HG03558 (cell line): ENCODE measurements at regions not wholly inside any gene's neighbourhood (a gene's known extent, or its start where the extent isn't known, plus 50 kb on each side); places are given as distances from the start of the nearest gene placed in this dataset.
"Not testable (repeated sequence)": the region's sequence is repeated elsewhere in the genome, so short reads cannot be mapped to it uniquely, and the experiment has no call there.

Experiments used
- ATAC-seq: cut with Tn5 transposase; IDR thresholded peaks from one replicate; pipeline ENCODE4 v1.9.1; 2021; ENCODE audit warnings: moderate number of reproducible peaks; ENCODE audit not compliant: unreplicated experiment; ENCODE audit errors: extremely low read depth

- ATAC-seq: no peak
Observed at GRCh38 chr9:624935-625500, 216.5 kb upstream of the DMRT1 start.

GRCh38 chr9:625613-626012, 215.9 kb upstream of the DMRT1 start:
- ATAC-seq: no peak

GRCh38 chr9:626114-626513, 215.4 kb upstream of the DMRT1 start:
- ATAC-seq: not testable (repeated sequence)

- ATAC-seq: no peak
Observed at GRCh38 chr9:626596-626995, 214.9 kb upstream of the DMRT1 start.

GRCh38 chr9:627336-627970, 214.0 kb upstream of the DMRT1 start:
- ATAC-seq: no peak

- ATAC-seq: no peak
Observed at GRCh38 chr9:629146-629545, 212.4 kb upstream of the DMRT1 start.

- ATAC-seq: no peak
Observed at GRCh38 chr9:630817-631216, 210.7 kb upstream of the DMRT1 start.

GRCh38 chr9:631596-631995, 209.9 kb upstream of the DMRT1 start:
- ATAC-seq: no peak

GRCh38 chr9:633461-633860, 208.0 kb upstream of the DMRT1 start:
- no peak for ATAC-seq

- ATAC-seq: no peak
Observed at GRCh38 chr9:636931-637591, 204.4 kb upstream of the DMRT1 start.

- no peak for ATAC-seq
Observed at GRCh38 chr9:638152-638551, 203.3 kb upstream of the DMRT1 start.

GRCh38 chr9:642014-642413, 199.5 kb upstream of the DMRT1 start:
- ATAC-seq: no peak

- no peak for ATAC-seq
Observed at GRCh38 chr9:643966-644365, 197.5 kb upstream of the DMRT1 start.

GRCh38 chr9:647522-647921, 194.0 kb upstream of the DMRT1 start:
- ATAC-seq: no peak

GRCh38 chr9:649128-650074, 192.1 kb upstream of the DMRT1 start:
- no peak for ATAC-seq

GRCh38 chr9:650362-650761, 191.1 kb upstream of the DMRT1 start:
- no peak for ATAC-seq

- ATAC-seq: no peak
Observed at GRCh38 chr9:651371-651770, 190.1 kb upstream of the DMRT1 start.

GRCh38 chr9:652914-653313, 188.6 kb upstream of the DMRT1 start:
- ATAC-seq: no peak

GRCh38 chr9:653421-653820, 188.1 kb upstream of the DMRT1 start:
- ATAC-seq: no peak

- ATAC-seq: no peak
Observed at GRCh38 chr9:653856-654387, 187.6 kb upstream of the DMRT1 start.

GRCh38 chr9:655875-656274, 185.6 kb upstream of the DMRT1 start:
- no peak for ATAC-seq
